Endodermal cell (in vitro differentiated cells): ENCODE measurements at regions not wholly inside any gene's neighbourhood (a gene's known extent, or its start where the extent isn't known, plus 50 kb on each side); places are given as distances from the start of the nearest gene placed in this dataset.

ENCODE experiments used
- DNase-seq: peaks from one replicate; pipeline ENCODE4 v3.0.0-alpha.2; 2017
- H3K27ac ChIP-seq: 2 replicates; pipeline ENCODE4 v1.5.1; 2013; ENCODE audit warnings: mild to moderate bottlenecking, low read depth, low read length, moderate library complexity
- H3K27me3 ChIP-seq: 2 replicates; pipeline ENCODE4 v1.6.1; 2013; ENCODE audit warnings: mild to moderate bottlenecking, low read length, moderate library complexity; ENCODE audit not compliant: insufficient read depth, control insufficient read depth, poor library complexity, severe bottlenecking
- H3K36me3 ChIP-seq: 2 replicates; pipeline ENCODE4 v1.7.0; 2013; ENCODE audit warnings: mild to moderate bottlenecking, low read length, moderate library complexity; ENCODE audit not compliant: control insufficient read depth, insufficient read depth
- H3K4me1 ChIP-seq: one replicate; pipeline ENCODE4 v1.7.0; 2013; ENCODE audit warnings: low read length; ENCODE audit not compliant: control insufficient read depth, insufficient read depth
- H3K4me3 ChIP-seq: 2 replicates; pipeline ENCODE4 v1.5.1; 2013; ENCODE audit warnings: mild to moderate bottlenecking, low read length, moderate library complexity
- H3K9ac ChIP-seq: 2 replicates; pipeline ENCODE4 v1.6.1; 2013; ENCODE audit warnings: mild to moderate bottlenecking, low read length, moderate library complexity; ENCODE audit not compliant: poor library complexity, severe bottlenecking; ENCODE audit errors: extremely low read depth
- H3K9me3 ChIP-seq: 2 replicates; pipeline ENCODE4 v1.6.1; 2013; ENCODE audit warnings: mild to moderate bottlenecking, low read length, moderate library complexity; ENCODE audit not compliant: control insufficient read depth
- H3K27ac Mint-ChIP-seq: 2 replicates; pipeline ENCODE4 v1.8.0; 2020; ENCODE audit warnings: mixed read lengths
- H3K27me3 Mint-ChIP-seq: 2 replicates; pipeline ENCODE4 v1.8.0; 2021; ENCODE audit warnings: mild to moderate bottlenecking, mixed read lengths; ENCODE audit not compliant: insufficient read depth
- H3K36me3 Mint-ChIP-seq: 2 replicates; pipeline ENCODE4 v1.8.0; 2020; ENCODE audit warnings: low read depth, mixed read lengths
- H3K4me1 Mint-ChIP-seq: 2 replicates; pipeline ENCODE4 v1.8.0; 2020; ENCODE audit warnings: mixed read lengths
- H3K4me3 Mint-ChIP-seq: 2 replicates; pipeline ENCODE4 v1.8.0; 2020; ENCODE audit warnings: mild to moderate bottlenecking, moderate library complexity, mixed read lengths
- H3K9me3 Mint-ChIP-seq: 2 replicates; pipeline ENCODE4 v1.8.0; 2020; ENCODE audit warnings: mild to moderate bottlenecking, mixed read lengths
- CTCF ChIP-seq: fragments of 200-600 bp; sonication (generic); conservative IDR thresholded peaks from 2 replicates; pipeline ENCODE4 v1.5.0; 2021; ENCODE audit warnings: antibody characterized with exemption, mild to moderate bottlenecking
- WGBS, 2 experiments: methylation state at CpG; one replicate each; pipeline versions ENCODE4 v1.1.5 to v1.1.7; 2013; ENCODE audit warnings: missing lambda C conversion rate in 2 of 2, mixed read lengths in 1 of 2; ENCODE audit not compliant: insufficient coverage in 1 of 2, insufficient read length in 1 of 2; 5-methylcytosine and 5-hydroxymethylcytosine counted together

GRCh38 chr5:74131250-74131649 lies 505.3 kb downstream of the ARHGEF28 start:
- Histone ChIP-seq H3K36me3 (no peaks in the 10 kb centered on the region), H3K9ac (no peak overlapping the region), H3K4me3 (no peak overlapping the region), H3K27me3 (no peaks in the 10 kb centered on the region), H3K9me3 (no peaks in the 10 kb centered on the region), H3K27ac (no peak overlapping the region), H3K4me1 (no peaks in the 10 kb centered on the region)
- TF ChIP-seq CTCF = no peak
- WGBS, 2 experiments = 83% methylated on average over 2 of the region's 2 CpGs; no CpG with 5 or more reads in 1 of the 2 experiments
- Mint-ChIP-seq H3K36me3 (no peaks in the 10 kb centered on the region), H3K27me3 (peaks cover 3% of the 10 kb centered on the region), H3K9me3 (no peaks in the 10 kb centered on the region), H3K4me3 (no peak overlapping the region), H3K27ac (no peak overlapping the region), H3K4me1 (peaks cover 6% of the 10 kb centered on the region)
- DNase-seq = no peak

GRCh38 chr5:74130155-74130897 lies 504.3 kb downstream of the ARHGEF28 start:
- H3K4me1 ChIP-seq = no peaks in the 10 kb centered on the region
- H3K27me3 ChIP-seq = no peaks in the 10 kb centered on the region
- no peak for DNase-seq
- 88 to 94% methylated on average over 9 to 15 of the region's 15 CpGs for WGBS, 2 experiments
- H3K9me3 Mint-ChIP-seq = no peaks in the 10 kb centered on the region
- H3K9ac ChIP-seq = no peak overlapping the region
- no peak overlapping the region for H3K4me3 ChIP-seq
- TF ChIP-seq CTCF = no peak
- H3K36me3 Mint-ChIP-seq = no peaks in the 10 kb centered on the region
- no peaks in the 10 kb centered on the region for H3K9me3 ChIP-seq
- peaks cover 3% of the 10 kb centered on the region for H3K27me3 Mint-ChIP-seq
- no peak overlapping the region for H3K4me3 Mint-ChIP-seq
- no peak overlapping the region for H3K27ac Mint-ChIP-seq
- H3K27ac ChIP-seq = peak overlapping the region; percentile 71
- peaks cover 6% of the 10 kb centered on the region for H3K4me1 Mint-ChIP-seq
- H3K36me3 ChIP-seq = no peaks in the 10 kb centered on the region

- Histone ChIP-seq H3K4me1 (no peaks in the 10 kb centered on the region), H3K9ac (no peak overlapping the region), H3K4me3 (no peak overlapping the region), H3K36me3 (no peaks in the 10 kb centered on the region), H3K9me3 (no peaks in the 10 kb centered on the region), H3K27me3 (no peaks in the 10 kb centered on the region), H3K27ac (no peak overlapping the region)
- Mint-ChIP-seq H3K4me1 (peaks cover 15% of the 10 kb centered on the region), H3K9me3 (no peaks in the 10 kb centered on the region), H3K27ac (no peak overlapping the region), H3K27me3 (no peaks in the 10 kb centered on the region), H3K36me3 (no peaks in the 10 kb centered on the region), H3K4me3 (no peak overlapping the region)
- DNase-seq = peak; percentile 56
- TF ChIP-seq CTCF = peak; percentile 70
- WGBS, 2 experiments = 69 to 91% methylated on average over 6 to 9 of the region's 9 CpGs
Observed at GRCh38 chr5:74127381-74128320, 501.7 kb downstream of the ARHGEF28 start.
